ENCODE measurements at regions not wholly inside any gene's neighbourhood (a gene's known extent, or its start where the extent isn't known, plus 50 kb on each side); places are given as distances from the start of the nearest gene placed in this dataset.

- TF ChIP-seq CTCF (IDR thresholded peaks at IDR 0.05; ENCODE audit: low read depth, low read length, missing input control) (no peak), GABPA (IDR thresholded peaks at IDR 0.05 in 1 of 2, conservative IDR thresholded peaks at IDR 0.05 in 1 of 2) (no peak), ATF3 (IDR thresholded peaks at IDR 0.05) (no peak), YY1 (IDR thresholded peaks at IDR 0.05) (no peak), ZBTB33 (IDR thresholded peaks at IDR 0.05) (no peak), TAF1 (conservative IDR thresholded peaks at IDR 0.05) (no peak), RAD21 (IDR thresholded peaks at IDR 0.05) (no peak), FOXA1 (IDR thresholded peaks at IDR 0.05) (no peak), JUND (IDR thresholded peaks at IDR 0.05) (no peak), MAX (IDR thresholded peaks at IDR 0.05) (no peak), REST (IDR thresholded peaks at IDR 0.05) (no peak), HNF4G (IDR thresholded peaks at IDR 0.05) (no peak), NR2F2 (IDR thresholded peaks at IDR 0.05) (no peak)
Observed at GRCh38 chr2:144239306-144239705, 280.6 kb downstream of the ZEB2 start.
